CD4-positive, alpha-beta memory T cell (primary cell): ENCODE measurements at regions not wholly inside any gene's neighbourhood (a gene's known extent, or its start where the extent isn't known, plus 50 kb on each side); places are given as distances from the start of the nearest gene placed in this dataset.

ENCODE experiments used
- CTCF ChIA-PET: fragments of 350-600 bp; sonication (Branson Sonifier 250); formaldehyde crosslinking; loops from one replicate; lab custom pipeline; 2021; ENCODE audit warnings: inconsistent platforms; ENCODE audit not compliant: partially characterized antibody; lab: Charles Lee
- POLR2A ChIA-PET: fragments of 350-600 bp; sonication (Branson Sonifier 250); formaldehyde crosslinking; loops from one replicate; lab custom pipeline; 2021; ENCODE audit not compliant: partially characterized antibody; lab: Charles Lee
- DNase-seq, 5 donors: peaks; one replicate each; pipeline versions ENCODE4 v3.0.0 to v3.0.0-alpha.2; 2020 to 2022; ENCODE audit warnings: mixed read lengths in 1 of 5
- H3K27ac ChIP-seq: one replicate; pipeline ENCODE4 v1.7.0; 2013; ENCODE audit warnings: low read depth, low read length
- H3K27me3 ChIP-seq: 2 replicates; pipeline ENCODE4 v1.7.0; 2013; ENCODE audit warnings: mild to moderate bottlenecking, low read length, moderate library complexity; ENCODE audit not compliant: insufficient read depth
- H3K36me3 ChIP-seq: 2 replicates; pipeline ENCODE4 v1.7.0; 2013; ENCODE audit warnings: mild to moderate bottlenecking, low read length, moderate library complexity; ENCODE audit not compliant: insufficient read depth
- H3K4me1 ChIP-seq: 2 replicates; pipeline ENCODE4 v1.7.0; 2013; ENCODE audit warnings: mild to moderate bottlenecking, low read length, moderate library complexity; ENCODE audit not compliant: insufficient read depth
- H3K4me3 ChIP-seq, 2 donors: one replicate each; pipeline ENCODE4 v1.7.0; 2013; ENCODE audit warnings: low read length in 2 of 2, mild to moderate bottlenecking in 1 of 2
- H3K9me3 ChIP-seq, 2 donors: one replicate each; pipeline ENCODE4 v1.7.0; 2013; ENCODE audit warnings: low read length in 2 of 2, control low read depth in 1 of 2; ENCODE audit not compliant: control insufficient read depth in 1 of 2
- H3K27ac Mint-ChIP-seq, 7 donors: one replicate each; pipeline ENCODE4 v1.8.0; 2020 to 2021; ENCODE audit warnings: mixed read lengths in 7 of 7, mild to moderate bottlenecking in 6 of 7, inconsistent platforms in 3 of 7, moderate library complexity in 3 of 7
- H3K27me3 Mint-ChIP-seq, 2 donors: one replicate each; pipeline ENCODE4 v1.8.0; 2020 to 2021; ENCODE audit warnings: mixed read lengths in 2 of 2
- H3K36me3 Mint-ChIP-seq, 2 donors: one replicate each; pipeline ENCODE4 v1.8.0; 2020 to 2021; ENCODE audit warnings: mixed read lengths in 2 of 2, inconsistent platforms in 1 of 2, mild to moderate bottlenecking in 1 of 2
- H3K4me1 Mint-ChIP-seq, 4 donors: one replicate each; pipeline ENCODE4 v1.8.0; 2020 to 2021; ENCODE audit warnings: mixed read lengths in 4 of 4, mild to moderate bottlenecking in 1 of 4
- H3K4me3 Mint-ChIP-seq, 8 donors: one replicate each; pipeline ENCODE4 v1.8.0; 2020 to 2021; ENCODE audit warnings: mixed read lengths in 8 of 8, mild to moderate bottlenecking in 7 of 8, moderate library complexity in 6 of 8, inconsistent platforms in 3 of 8
- H3K9me3 Mint-ChIP-seq, 8 donors: one replicate each; pipeline ENCODE4 v1.8.0; 2020 to 2021; ENCODE audit warnings: mixed read lengths in 8 of 8, mild to moderate bottlenecking in 5 of 8, inconsistent platforms in 3 of 8, moderate library complexity in 1 of 8
- intact Hi-C: fragments of 100-400 bp; cut with micrococcal nuclease; formaldehyde crosslinking; loops from one replicate; pipeline ENCODE4 v1.15.1; 2023

DNA sequence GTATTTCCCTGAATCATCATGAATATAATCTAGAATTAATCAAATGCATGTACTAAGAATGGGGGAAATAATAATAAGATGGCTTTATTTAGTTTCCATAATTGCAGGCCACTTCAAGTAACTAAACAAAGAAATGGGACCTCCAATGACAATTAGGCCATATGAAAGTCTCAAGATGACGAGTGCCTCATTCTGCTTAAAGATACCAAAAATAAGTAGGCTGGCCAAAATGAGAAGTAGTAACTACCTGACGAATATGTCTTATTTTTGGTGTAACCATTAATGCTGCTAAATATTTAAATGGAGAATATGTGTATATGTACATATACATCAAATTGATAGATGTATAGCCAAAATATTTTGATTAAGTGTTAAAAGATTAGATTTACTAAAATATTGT, 932.6 kb downstream of the EPHA3 start:
- H3K4me3 ChIP-seq: no peak overlapping the region
- H3K27me3 ChIP-seq: no peaks in the 10 kb centered on the region
- ChIA-PET POLR2A (no interaction called here), CTCF (no interaction called here)
- DNase-seq: no peak
- no peaks in the 10 kb centered on the region for H3K4me1 ChIP-seq
- H3K9me3 Mint-ChIP-seq: peaks cover 0 to 13% (median 7%) of the 10 kb centered on the region in 8 donors
- H3K36me3 Mint-ChIP-seq: no peaks in the 10 kb centered on the region
- no peak overlapping the region for H3K27ac Mint-ChIP-seq
- H3K27ac ChIP-seq: no peak overlapping the region
- H3K4me1 Mint-ChIP-seq: no peaks in the 10 kb centered on the region
- H3K27me3 Mint-ChIP-seq: no peaks in the 10 kb centered on the region
- no peaks in the 10 kb centered on the region for H3K9me3 ChIP-seq
- no peak overlapping the region for H3K4me3 Mint-ChIP-seq
- H3K36me3 ChIP-seq: no peaks in the 10 kb centered on the region
- intact Hi-C loops: no loop called here

- no peaks in the 10 kb centered on the region for H3K27me3 ChIP-seq
- H3K4me1 ChIP-seq: no peaks in the 10 kb centered on the region
- no peak overlapping the region for H3K4me3 ChIP-seq
- ChIA-PET POLR2A (no interaction called here), CTCF (no interaction called here)
- no peak for DNase-seq
- Mint-ChIP-seq H3K4me3 (no peak overlapping the region), H3K4me1 (no peaks in the 10 kb centered on the region), H3K27ac (no peak overlapping the region), H3K27me3 (no peaks in the 10 kb centered on the region), H3K9me3 (peaks cover 0 to 11% (median 6%) of the 10 kb centered on the region in 8 donors), H3K36me3 (no peaks in the 10 kb centered on the region)
- no peaks in the 10 kb centered on the region for H3K36me3 ChIP-seq
- intact Hi-C loops: no loop called here
- H3K27ac ChIP-seq: no peak overlapping the region
- no peaks in the 10 kb centered on the region for H3K9me3 ChIP-seq
Observed at GRCh38 chr3:90040554-90040953, 933.1 kb downstream of the EPHA3 start.

DNA sequence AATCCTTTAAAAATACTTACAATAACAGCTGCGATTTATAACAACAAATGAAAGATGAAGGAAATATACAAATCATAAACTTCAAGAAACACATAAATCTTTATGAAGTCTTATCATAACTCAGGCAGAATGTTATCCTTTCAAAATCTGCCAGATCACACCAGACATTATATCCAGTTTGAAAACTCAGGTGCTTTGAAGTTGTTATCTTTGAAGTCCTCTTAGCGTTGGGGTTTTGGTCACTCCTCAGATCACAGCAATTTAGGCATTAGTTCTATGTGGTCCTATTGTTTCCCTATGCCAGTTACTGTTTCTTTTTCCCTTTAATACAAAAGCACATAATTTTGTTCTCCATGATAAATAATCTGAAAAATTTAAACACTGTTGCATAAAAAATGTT, 934.6 kb downstream of the EPHA3 start:
- Histone ChIP-seq H3K4me1 (no peaks in the 10 kb centered on the region), H3K27me3 (no peaks in the 10 kb centered on the region), H3K36me3 (no peaks in the 10 kb centered on the region), H3K27ac (no peak overlapping the region), H3K9me3 (no peaks in the 10 kb centered on the region), H3K4me3 (no peak overlapping the region)
- POLR2A ChIA-PET: no interaction called here
- no peaks in the 10 kb centered on the region for H3K4me1 Mint-ChIP-seq
- DNase-seq: no peak
- peaks cover 0 to 13% (median 5%) of the 10 kb centered on the region in 8 donors for H3K9me3 Mint-ChIP-seq
- H3K36me3 Mint-ChIP-seq: no peaks in the 10 kb centered on the region
- no peak overlapping the region for H3K27ac Mint-ChIP-seq
- H3K27me3 Mint-ChIP-seq: no peaks in the 10 kb centered on the region
- CTCF ChIA-PET: no interaction called here
- H3K4me3 Mint-ChIP-seq: no peak overlapping the region
- intact Hi-C loops: no loop called here

DNA sequence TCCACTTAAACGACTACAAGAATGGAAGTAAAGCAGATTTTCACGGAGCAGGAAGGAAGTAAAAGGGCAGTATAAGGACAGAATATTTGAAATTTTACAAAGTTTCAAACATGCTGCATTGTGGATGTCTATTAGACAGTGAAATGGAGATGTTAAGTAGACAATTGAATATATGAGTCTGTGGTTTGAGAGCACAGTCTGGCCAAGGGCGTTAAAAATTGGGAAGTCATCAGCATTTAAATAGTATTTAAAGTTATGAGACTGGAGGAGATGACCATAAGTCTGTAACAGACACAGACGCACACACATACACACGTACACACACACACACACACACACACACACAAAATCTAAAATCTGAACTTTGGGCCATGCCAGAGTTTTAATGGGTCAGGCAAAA, 935.9 kb downstream of the EPHA3 start:
- H3K4me3 Mint-ChIP-seq: no peak overlapping the region

GRCh38 chr3:90044084-90044816, 936.8 kb downstream of the EPHA3 start:
- no peak overlapping the region for H3K27ac ChIP-seq
- peaks cover 0 to 19% (median 5%) of the 10 kb centered on the region in 8 donors for H3K9me3 Mint-ChIP-seq
- intact Hi-C loops: no loop called here

More for the DNA sequence above, 935.9 kb downstream of the EPHA3 start:
- POLR2A ChIA-PET: no interaction called here
- no peak overlapping the region for H3K27ac ChIP-seq
- Mint-ChIP-seq H3K36me3 (peaks cover 0 to under 1% of the 10 kb centered on the region in 2 donors), H3K4me1 (no peaks in the 10 kb centered on the region), H3K27me3 (no peaks in the 10 kb centered on the region), H3K9me3 (peaks cover 0 to 13% (median 5%) of the 10 kb centered on the region in 8 donors), H3K27ac (no peak overlapping the region)
- H3K4me1 ChIP-seq: no peaks in the 10 kb centered on the region
- H3K27me3 ChIP-seq: no peaks in the 10 kb centered on the region
- no peak for DNase-seq
- no peaks in the 10 kb centered on the region for H3K36me3 ChIP-seq
- no peak overlapping the region for H3K4me3 ChIP-seq
- CTCF ChIA-PET: no interaction called here
- intact Hi-C loops: no loop called here
- no peaks in the 10 kb centered on the region for H3K9me3 ChIP-seq

DNA sequence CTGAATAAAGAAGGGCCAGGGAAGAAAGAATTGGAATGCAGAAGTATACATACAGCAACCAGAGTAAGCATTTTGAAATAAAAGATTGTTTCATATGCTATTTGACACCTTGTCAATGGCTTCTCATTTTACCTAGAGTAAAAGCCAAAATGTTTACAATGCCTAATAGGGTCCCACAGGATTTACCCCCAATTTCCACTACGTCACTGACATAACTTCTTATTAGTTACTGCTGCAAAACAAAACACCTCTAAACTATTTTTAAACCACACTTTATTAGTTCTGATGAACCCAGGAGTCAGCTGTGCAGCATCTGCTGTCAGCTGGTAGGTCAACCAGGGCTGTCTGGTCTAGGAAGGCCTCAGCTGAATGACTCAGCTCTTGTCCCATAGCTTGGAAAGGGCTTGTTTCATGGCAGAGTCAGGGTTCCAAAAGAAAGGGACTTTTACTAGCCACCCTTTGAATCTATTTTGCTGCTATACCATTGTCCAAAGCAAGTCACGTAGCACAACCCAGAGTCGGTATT, 945.1 kb downstream of the EPHA3 start:
- Histone ChIP-seq H3K4me1 (no peaks in the 10 kb centered on the region), H3K27ac (no peak overlapping the region), H3K9me3 (no peaks in the 10 kb centered on the region), H3K27me3 (no peaks in the 10 kb centered on the region), H3K4me3 (no peak overlapping the region), H3K36me3 (no peaks in the 10 kb centered on the region)
- intact Hi-C loops: no loop called here
- CTCF ChIA-PET: no interaction called here
- POLR2A ChIA-PET: no interaction called here
- H3K27ac Mint-ChIP-seq: no peak overlapping the region
- H3K4me3 Mint-ChIP-seq: no peak overlapping the region
- peaks cover 0 to 1% of the 10 kb centered on the region in 2 donors for H3K36me3 Mint-ChIP-seq
- no peaks in the 10 kb centered on the region for H3K27me3 Mint-ChIP-seq
- peaks cover 0 to 20% (median 5%) of the 10 kb centered on the region in 8 donors for H3K9me3 Mint-ChIP-seq
- H3K4me1 Mint-ChIP-seq: no peaks in the 10 kb centered on the region
- DNase-seq: no peak

More at GRCh38 chr3:90044084-90044816, 936.8 kb downstream of the EPHA3 start:
- CTCF ChIA-PET: no interaction called here
- Mint-ChIP-seq H3K27ac (no peak overlapping the region), H3K4me1 (no peaks in the 10 kb centered on the region), H3K27me3 (no peaks in the 10 kb centered on the region), H3K4me3 (no peak overlapping the region), H3K36me3 (peaks cover 0 to 1% of the 10 kb centered on the region in 2 donors)
- no peaks in the 10 kb centered on the region for H3K9me3 ChIP-seq
- no peak overlapping the region for H3K4me3 ChIP-seq
- no peaks in the 10 kb centered on the region for H3K36me3 ChIP-seq
- H3K27me3 ChIP-seq: no peaks in the 10 kb centered on the region
- POLR2A ChIA-PET: no interaction called here
- DNase-seq: no peak
- no peaks in the 10 kb centered on the region for H3K4me1 ChIP-seq

DNA sequence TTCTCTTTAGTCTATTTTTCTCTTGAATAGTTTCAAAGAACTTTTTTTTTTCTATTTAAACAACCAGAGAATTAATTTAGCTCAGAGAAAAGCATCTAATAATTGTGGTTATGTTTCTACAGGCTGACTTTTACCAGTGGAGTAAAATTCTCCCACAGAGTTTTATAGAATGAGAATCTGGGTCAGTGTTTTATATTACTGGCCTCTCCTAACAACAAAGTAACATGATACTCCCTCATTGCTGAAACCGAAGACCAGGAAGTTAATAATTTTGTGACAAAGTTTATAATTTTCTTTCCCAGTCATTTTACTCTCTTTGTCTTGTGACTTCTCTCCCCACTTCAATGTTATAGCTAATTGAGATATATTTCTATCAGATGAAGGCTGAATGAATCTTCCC, 946.9 kb downstream of the EPHA3 start:
- POLR2A ChIA-PET: no interaction called here
- CTCF ChIA-PET: no interaction called here
- intact Hi-C loops: no loop called here

More for the DNA sequence above, 946.9 kb downstream of the EPHA3 start:
- Histone ChIP-seq H3K36me3 (no peaks in the 10 kb centered on the region), H3K9me3 (no peaks in the 10 kb centered on the region), H3K4me3 (no peak overlapping the region), H3K4me1 (no peaks in the 10 kb centered on the region), H3K27ac (no peak overlapping the region), H3K27me3 (no peaks in the 10 kb centered on the region)
- no peaks in the 10 kb centered on the region for H3K4me1 Mint-ChIP-seq
- H3K36me3 Mint-ChIP-seq: no peaks in the 10 kb centered on the region
- H3K27me3 Mint-ChIP-seq: no peaks in the 10 kb centered on the region
- no peak for DNase-seq
- peaks cover 0 to 12% (median 7%) of the 10 kb centered on the region in 8 donors for H3K9me3 Mint-ChIP-seq
- no peak overlapping the region for H3K27ac Mint-ChIP-seq
- H3K4me3 Mint-ChIP-seq: no peak overlapping the region
